ENCODE measurements at regions not wholly inside any gene's neighbourhood (a gene's known extent, or its start where the extent isn't known, plus 50 kb on each side); places are given as distances from the start of the nearest gene placed in this dataset.

GRCh38 chr21:14740116-14740515 lies 194.0 kb upstream of the SAMSN1 start:
- TF ChIP-seq CTCF (IDR thresholded peaks at IDR 0.05) (no peak), POLR2AphosphoS5 (IDR thresholded peaks at IDR 0.05) (no peak)
